ENCODE measurements at regions not wholly inside any gene's neighbourhood (a gene's known extent, or its start where the extent isn't known, plus 50 kb on each side); places are given as distances from the start of the nearest gene placed in this dataset.

DNA sequence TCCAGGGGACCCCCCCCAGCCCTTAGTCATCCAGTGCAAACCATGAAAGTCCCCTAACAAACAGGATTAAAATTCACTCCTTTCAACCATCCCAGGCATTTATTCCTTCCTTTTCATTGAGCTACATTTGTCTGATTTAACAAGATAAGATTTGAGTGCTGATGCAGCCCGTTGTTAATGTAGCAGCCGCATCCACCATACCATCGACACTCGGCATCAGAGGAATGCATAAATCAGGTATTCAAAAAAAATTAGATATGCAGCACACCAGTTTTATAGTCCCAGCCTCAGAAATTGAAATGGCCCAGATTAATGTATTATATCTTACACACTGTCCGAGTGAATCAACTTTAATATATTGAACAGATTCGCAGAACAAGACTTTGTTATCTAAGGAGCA is 676.5 kb upstream of the FANCL start:
- no peak for DNase-seq (ENCODE audit: low spot score)

GRCh38 chr2:58916063-58916462 is 674.9 kb upstream of the FANCL start:
- DNase-seq (ENCODE audit: low spot score) = no peak
- H3K27ac ChIP-seq = no peak overlapping the region
- H3K9me3 ChIP-seq = no peaks in the 10 kb centered on the region
- no peak for ATAC-seq (ENCODE audit: insufficient number of reproducible peaks, low FRiP score, low read depth)
- no peaks in the 10 kb centered on the region for H3K4me1 ChIP-seq (ENCODE audit: control insufficient read depth in 1 of 2, low read depth in 2 of 2)
- no peak overlapping the region for H3K4me3 ChIP-seq
- no peaks in the 10 kb centered on the region for H3K36me3 ChIP-seq
- no peak for TF ChIP-seq CTCF (IDR thresholded peaks at IDR 0.05)
- no peaks in the 10 kb centered on the region for H3K27me3 ChIP-seq (replicated peaks; ENCODE audit: insufficient read depth)

More for the DNA sequence above, 676.5 kb upstream of the FANCL start:
- Histone ChIP-seq H3K4me3 (no peak overlapping the region), H3K9me3 (no peaks in the 10 kb centered on the region), H3K27me3 (replicated peaks; ENCODE audit: insufficient read depth) (no peaks in the 10 kb centered on the region), H3K4me1 (ENCODE audit: control insufficient read depth in 1 of 2, low read depth in 2 of 2) (no peaks in the 10 kb centered on the region), H3K27ac (no peak overlapping the region), H3K36me3 (no peaks in the 10 kb centered on the region)
- no peak for ATAC-seq (ENCODE audit: insufficient number of reproducible peaks, low FRiP score, low read depth)
- TF ChIP-seq CTCF (IDR thresholded peaks at IDR 0.05) = no peak

DNA sequence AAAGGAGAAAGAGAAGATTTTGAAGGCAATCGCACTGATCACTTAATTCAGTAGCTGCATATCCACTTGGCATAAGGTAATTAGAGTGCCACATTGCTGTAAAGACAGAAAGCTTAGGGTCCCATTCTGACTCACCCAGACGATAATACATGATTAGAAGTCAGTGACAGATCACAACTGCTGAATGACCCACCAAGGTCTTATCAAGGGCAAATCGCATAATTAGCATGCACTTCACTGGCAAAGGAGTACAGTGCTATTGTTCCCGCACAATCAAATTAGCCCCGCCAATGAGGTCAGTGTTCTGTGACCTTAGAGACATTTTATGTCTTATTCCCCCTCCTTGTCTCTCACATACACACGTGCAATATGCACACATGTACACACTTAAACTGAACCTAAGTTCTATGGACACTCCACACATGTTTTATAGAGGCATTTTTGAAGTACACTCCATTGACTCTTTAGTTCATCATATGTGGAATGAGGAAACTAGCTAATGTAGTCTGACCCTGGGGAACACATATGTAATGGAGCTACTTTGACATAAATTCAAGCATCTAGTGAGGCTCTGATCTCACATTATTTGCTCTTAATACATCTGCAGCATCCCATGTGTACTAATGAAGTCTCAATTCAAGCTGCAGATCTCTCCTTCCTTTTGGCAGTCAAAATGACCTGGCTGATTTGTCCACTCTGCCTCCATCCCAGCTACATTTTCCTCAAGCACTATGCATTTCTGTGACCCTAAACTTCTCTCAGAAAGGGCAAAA is 673.8 kb upstream of the FANCL start:
- H3K4me3 ChIP-seq = no peak overlapping the region
- no peaks in the 10 kb centered on the region for H3K4me1 ChIP-seq (ENCODE audit: control insufficient read depth in 1 of 2, low read depth in 2 of 2)
- no peaks in the 10 kb centered on the region for H3K36me3 ChIP-seq
- no peaks in the 10 kb centered on the region for H3K27me3 ChIP-seq (replicated peaks; ENCODE audit: insufficient read depth)
- no peak for DNase-seq (ENCODE audit: low spot score)
- TF ChIP-seq CTCF (IDR thresholded peaks at IDR 0.05) = no peak
- ATAC-seq (ENCODE audit: insufficient number of reproducible peaks, low FRiP score, low read depth) = no peak
- no peaks in the 10 kb centered on the region for H3K9me3 ChIP-seq
- no peak overlapping the region for H3K27ac ChIP-seq

DNA sequence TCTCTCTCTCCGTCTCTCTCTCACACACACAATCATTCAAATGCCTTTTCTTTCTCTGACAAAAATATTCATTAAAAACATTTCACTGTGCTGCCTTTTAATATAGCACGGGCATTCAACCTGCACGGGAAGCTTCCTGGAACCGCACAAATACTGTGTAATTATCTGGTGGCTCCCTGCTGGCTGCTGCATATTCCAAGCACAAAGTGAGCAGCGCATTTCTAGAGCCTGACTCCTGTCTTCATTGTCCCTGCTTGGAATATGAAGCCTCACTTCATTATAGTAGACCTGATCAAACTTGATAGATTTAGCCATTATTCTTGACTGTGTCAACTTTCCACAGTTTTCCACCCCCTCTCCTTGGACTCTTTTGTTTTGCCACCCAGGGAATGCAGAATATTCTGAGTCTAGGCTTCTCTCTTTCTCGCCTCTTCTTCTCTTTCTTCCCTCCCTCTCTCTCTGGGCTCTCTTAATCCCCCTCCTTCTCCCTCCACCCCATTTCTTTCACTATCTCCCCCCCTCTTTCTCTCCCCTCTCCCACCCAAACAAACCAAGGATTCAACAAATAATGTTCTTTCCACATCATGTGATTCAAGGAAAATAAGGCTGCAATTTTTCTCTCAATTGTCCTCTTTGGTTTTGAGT is 672.1 kb upstream of the FANCL start:
- Histone ChIP-seq H3K27me3 (replicated peaks; ENCODE audit: insufficient read depth) (no peaks in the 10 kb centered on the region), H3K27ac (no peak overlapping the region), H3K4me1 (ENCODE audit: control insufficient read depth in 1 of 2, low read depth in 2 of 2) (no peaks in the 10 kb centered on the region), H3K36me3 (no peaks in the 10 kb centered on the region), H3K9me3 (no peaks in the 10 kb centered on the region), H3K4me3 (no peak overlapping the region)
- ATAC-seq (ENCODE audit: insufficient number of reproducible peaks, low FRiP score, low read depth) (no peak), DNase-seq (ENCODE audit: low spot score) (no peak)
- TF ChIP-seq CTCF (IDR thresholded peaks at IDR 0.05) = no peak

GRCh38 chr2:58911877-58912276 is 670.8 kb upstream of the FANCL start:
- Histone ChIP-seq H3K4me3 (no peak overlapping the region), H3K27me3 (replicated peaks; ENCODE audit: insufficient read depth) (no peaks in the 10 kb centered on the region), H3K36me3 (no peaks in the 10 kb centered on the region), H3K4me1 (ENCODE audit: control insufficient read depth in 1 of 2, low read depth in 2 of 2) (no peaks in the 10 kb centered on the region), H3K27ac (no peak overlapping the region), H3K9me3 (no peaks in the 10 kb centered on the region)
- ATAC-seq (ENCODE audit: insufficient number of reproducible peaks, low FRiP score, low read depth) (no peak), DNase-seq (ENCODE audit: low spot score) (no peak)
- TF ChIP-seq CTCF (IDR thresholded peaks at IDR 0.05) = no peak
